ENCODE measurements at regions not wholly inside any gene's neighbourhood (a gene's known extent, or its start where the extent isn't known, plus 50 kb on each side); places are given as distances from the start of the nearest gene placed in this dataset.

- TF ChIP-seq GATA3 (IDR thresholded peaks at IDR 0.05; ENCODE audit: low read depth, low read length) (no peak), GATA2 (IDR thresholded peaks at IDR 0.05; ENCODE audit: low read depth, low read length) (no peak)
Observed at GRCh38 chr3:55367384-55367783, 119.7 kb downstream of the WNT5A start.

- 0 out of 2 replicates have a peak, but pooled peaks have one; percentile 23 for TF ChIP-seq GATA3 (IDR thresholded peaks at IDR 0.05; ENCODE audit: low read depth, low read length)
- TF ChIP-seq GATA2 (IDR thresholded peaks at IDR 0.05; ENCODE audit: low read depth, low read length): no peak; the same call in 1 of the 2 replicates
Observed at GRCh38 chr3:55364421-55364820, 122.7 kb downstream of the WNT5A start.

DNA sequence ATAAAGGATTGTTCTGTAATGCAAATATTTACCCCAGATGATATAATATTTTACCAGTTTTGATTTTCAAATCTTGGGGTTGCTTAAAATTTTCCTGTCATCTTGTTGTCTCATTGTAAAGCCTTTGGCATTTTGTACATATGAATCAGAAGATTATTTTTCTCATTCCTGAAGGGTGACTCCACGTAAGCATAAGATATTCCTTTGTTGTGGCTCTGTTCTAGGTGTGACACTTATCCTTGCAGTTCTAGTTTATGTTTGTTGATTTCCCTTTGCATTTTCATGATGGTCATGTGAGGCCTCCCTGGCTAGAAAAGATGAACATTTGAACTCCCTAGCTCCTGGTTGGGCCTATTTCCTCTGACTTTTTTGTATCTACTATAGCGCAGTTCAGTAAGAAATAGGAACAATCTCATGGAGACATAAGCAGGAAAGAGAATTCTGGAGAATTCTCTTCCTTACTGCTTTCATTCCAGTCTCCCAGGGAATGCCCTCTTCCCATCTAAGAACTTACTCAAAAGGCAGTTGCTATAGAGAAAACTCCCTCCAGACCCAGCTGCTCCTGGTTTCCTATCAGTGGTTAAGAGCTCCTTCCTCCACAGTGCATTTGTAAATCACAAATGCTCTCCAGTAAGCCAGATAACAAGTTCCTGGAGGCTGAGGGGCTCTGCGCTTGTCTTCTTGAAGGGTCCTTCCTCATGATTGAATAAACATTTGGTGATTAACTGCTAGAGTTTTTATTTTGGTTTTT lies 124.7 kb downstream of the WNT5A start:
- TF ChIP-seq GATA3 (IDR thresholded peaks at IDR 0.05; ENCODE audit: low read depth, low read length) (no peak), GATA2 (IDR thresholded peaks at IDR 0.05; ENCODE audit: low read depth, low read length) (no peak)

GRCh38 chr3:55357796-55358195 lies 129.3 kb downstream of the WNT5A start:
- no peak for TF ChIP-seq GATA3 (IDR thresholded peaks at IDR 0.05; ENCODE audit: low read depth, low read length)
- TF ChIP-seq GATA2 (IDR thresholded peaks at IDR 0.05; ENCODE audit: low read depth, low read length): no peak

DNA sequence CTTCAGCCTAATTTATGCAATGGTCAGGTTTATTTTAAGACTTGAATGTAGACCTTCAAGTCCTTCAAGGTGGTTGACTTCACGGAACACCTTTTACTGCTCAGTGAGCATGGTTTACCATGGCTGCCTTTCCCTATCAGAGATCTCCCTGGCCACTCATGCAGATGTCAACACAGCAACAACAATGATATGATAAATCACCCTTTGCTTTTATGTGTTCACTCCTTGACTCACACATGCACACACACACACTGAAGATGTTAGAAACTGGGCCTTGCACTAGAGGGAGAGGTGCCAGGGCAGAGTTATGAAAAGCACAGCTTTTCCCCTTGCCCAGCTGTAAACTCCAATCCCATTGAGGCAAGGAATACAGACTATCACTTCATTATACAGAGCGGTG lies 134.4 kb downstream of the WNT5A start:
- no peak for TF ChIP-seq GATA3 (IDR thresholded peaks at IDR 0.05; ENCODE audit: low read depth, low read length)
- TF ChIP-seq GATA2 (IDR thresholded peaks at IDR 0.05; ENCODE audit: low read depth, low read length): no peak

DNA sequence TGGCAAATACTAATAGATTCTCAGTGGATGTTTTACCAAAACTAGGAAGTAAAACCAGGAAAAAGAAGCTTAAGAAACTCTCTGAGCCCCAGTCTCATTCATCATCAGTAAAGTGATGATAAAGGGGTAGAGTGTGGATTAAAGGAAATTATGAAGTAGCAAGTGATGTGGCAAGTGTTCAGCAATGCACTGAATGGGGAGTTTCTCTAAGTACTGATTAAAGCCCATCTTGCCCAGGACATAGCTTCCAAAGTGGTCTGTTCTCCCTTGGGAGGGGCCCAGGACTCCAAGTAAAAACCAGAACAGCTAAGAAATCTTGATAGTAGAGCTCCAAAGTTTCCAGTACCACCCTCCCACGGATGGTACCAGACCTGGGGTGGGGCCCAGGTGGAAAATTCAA lies 137.3 kb downstream of the WNT5A start:
- TF ChIP-seq GATA2 (IDR thresholded peaks at IDR 0.05; ENCODE audit: low read depth, low read length) (no peak), GATA3 (IDR thresholded peaks at IDR 0.05; ENCODE audit: low read depth, low read length) (no peak)

GRCh38 chr3:55343486-55344357 lies 143.4 kb downstream of the WNT5A start:
- TF ChIP-seq GATA2 (IDR thresholded peaks at IDR 0.05; ENCODE audit: low read depth, low read length) (no peak), GATA3 (IDR thresholded peaks at IDR 0.05; ENCODE audit: low read depth, low read length) (no peak)

DNA sequence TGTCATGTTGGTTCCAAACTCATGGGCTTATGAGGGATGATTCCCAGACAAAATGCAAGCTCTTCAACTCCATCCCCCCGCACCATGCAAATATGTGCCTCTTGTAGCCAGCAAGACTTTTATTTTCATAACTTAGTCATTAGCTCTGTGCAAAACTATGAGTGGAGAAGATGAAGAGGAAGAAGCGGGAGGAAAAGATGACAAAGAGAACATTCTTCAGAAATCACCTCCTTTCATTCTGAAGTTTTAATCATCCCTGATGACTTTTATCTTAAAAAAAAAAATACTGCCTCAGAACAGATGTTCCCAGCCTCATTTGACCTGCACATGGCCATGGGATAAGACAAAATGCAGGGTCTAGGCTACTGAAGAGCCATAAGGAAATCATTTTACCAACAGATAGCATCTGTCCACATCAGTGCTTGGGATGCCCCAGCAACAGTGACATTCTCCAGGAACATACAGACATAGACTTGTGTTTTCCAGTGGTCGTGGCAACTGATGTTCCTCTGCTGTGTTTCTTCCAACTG lies 145.5 kb downstream of the WNT5A start:
- TF ChIP-seq GATA2 (IDR thresholded peaks at IDR 0.05; ENCODE audit: low read depth, low read length) (peak; percentile 90), GATA3 (IDR thresholded peaks at IDR 0.05; ENCODE audit: low read depth, low read length) (peak; percentile 93)

DNA sequence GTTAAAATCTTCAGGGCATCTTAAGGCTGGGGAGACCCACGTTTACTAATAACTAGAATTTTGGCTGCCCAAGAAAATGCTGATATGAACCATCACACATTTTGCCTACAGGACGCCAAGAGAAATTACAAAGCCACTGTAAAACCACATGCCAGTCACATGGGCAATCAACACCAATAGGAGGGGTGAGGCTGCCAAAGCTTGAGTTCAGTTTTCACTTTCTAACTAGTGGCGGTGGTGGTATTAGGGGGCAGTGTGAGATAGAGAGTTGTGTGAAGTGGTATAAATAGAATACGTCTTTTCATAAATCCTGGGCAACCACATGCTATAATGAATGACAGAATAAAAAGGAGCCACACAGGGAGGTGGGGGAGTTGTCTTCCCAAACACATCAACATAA lies 147.3 kb downstream of the WNT5A start:
- no peak for TF ChIP-seq GATA3 (IDR thresholded peaks at IDR 0.05; ENCODE audit: low read depth, low read length)

DNA sequence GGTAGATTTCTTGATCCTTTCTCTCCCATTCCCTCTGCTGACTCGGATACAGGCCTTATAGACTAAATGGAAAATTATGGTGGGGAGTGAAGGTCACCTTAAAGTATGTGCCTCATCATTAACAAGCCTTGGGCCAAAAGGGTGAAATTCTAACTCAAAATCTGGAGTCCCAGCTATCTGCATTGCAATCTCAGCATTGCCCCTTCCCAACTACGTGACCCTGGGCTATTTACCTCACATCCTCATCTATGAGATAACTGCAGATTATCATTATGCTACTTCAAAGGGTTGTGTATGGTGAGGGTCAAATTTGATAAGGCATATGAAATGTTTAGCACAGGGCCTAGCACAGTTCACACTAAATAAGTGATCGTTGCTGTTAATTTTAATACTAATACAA lies 147.7 kb downstream of the WNT5A start:
- TF ChIP-seq GATA3 (IDR thresholded peaks at IDR 0.05; ENCODE audit: low read depth, low read length): peak; percentile 60
- TF ChIP-seq GATA2 (IDR thresholded peaks at IDR 0.05; ENCODE audit: low read depth, low read length): peak; percentile 63

DNA sequence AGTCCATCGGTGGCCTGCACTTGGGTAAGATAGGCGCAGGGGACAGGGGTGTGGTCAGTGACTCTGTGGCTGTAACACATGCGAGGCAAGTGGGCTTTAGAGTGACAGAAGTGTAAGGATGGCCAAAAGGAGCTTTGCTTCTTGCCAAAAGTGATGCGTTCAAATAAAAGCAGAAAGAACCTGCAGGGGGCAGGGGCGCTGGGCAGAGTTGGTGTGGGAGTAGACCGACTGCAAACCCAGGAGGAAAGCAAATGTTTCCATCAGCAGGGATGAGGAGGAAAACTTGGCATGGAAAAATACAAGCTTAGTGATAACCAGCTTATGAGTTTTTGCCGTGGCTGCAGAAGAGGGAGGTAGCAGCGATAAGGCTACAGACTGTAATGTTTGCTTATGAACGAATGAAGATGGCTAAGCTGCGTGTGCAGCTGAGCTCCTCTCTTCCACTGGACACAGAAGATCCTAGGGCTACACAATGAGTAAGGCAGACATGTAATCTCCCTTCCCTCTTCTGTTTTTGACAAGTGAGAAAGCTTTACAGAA lies 149.4 kb downstream of the WNT5A start:
- TF ChIP-seq GATA2 (IDR thresholded peaks at IDR 0.05; ENCODE audit: low read depth, low read length) (no peak), GATA3 (IDR thresholded peaks at IDR 0.05; ENCODE audit: low read depth, low read length) (no peak)

- TF ChIP-seq GATA2 (IDR thresholded peaks at IDR 0.05; ENCODE audit: low read depth, low read length): no peak
- no peak for TF ChIP-seq GATA3 (IDR thresholded peaks at IDR 0.05; ENCODE audit: low read depth, low read length)
Observed at GRCh38 chr3:55333923-55334322, 153.2 kb downstream of the WNT5A start.

DNA sequence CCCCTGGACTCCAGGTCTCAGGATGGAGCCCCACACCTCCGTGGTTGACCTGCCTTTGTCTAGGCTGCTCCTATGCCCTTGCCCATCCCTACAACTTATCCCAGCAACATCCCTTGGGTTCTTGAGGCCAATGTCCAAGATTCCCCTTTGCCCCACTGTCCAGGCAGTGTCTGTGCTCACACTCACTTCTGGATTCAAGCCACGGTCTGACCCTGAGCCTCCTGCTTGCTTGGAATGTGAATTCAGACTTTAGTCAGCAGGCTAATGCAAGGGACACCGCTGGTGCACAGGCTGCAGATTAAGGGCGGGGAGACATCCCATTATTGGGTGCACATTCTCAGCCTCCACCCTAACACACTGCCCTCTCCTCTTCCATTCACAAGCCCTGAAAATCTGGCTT lies 154.1 kb downstream of the WNT5A start:
- TF ChIP-seq GATA2 (IDR thresholded peaks at IDR 0.05; ENCODE audit: low read depth, low read length) (no peak), GATA3 (IDR thresholded peaks at IDR 0.05; ENCODE audit: low read depth, low read length) (no peak)

DNA sequence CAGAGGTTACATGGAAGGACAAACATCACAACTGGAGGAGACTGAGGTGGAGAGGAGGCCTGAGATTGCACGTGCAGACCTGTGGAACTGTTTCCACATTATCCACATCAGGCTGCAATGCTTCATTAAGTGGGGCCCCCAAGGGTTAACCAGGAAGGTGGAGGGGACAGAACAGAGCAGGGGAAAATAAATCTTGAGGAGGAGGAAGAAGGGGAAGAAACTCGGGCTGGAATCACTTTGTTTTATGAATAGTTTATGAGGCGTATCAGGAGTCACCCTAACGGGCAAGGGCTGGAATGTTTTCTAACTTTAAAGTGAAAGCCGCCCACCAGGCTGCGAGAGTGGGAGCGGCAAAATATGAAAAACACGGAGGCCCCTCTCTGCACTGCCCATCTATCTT lies 154.9 kb downstream of the WNT5A start:
- TF ChIP-seq GATA3 (IDR thresholded peaks at IDR 0.05; ENCODE audit: low read depth, low read length): no peak
- no peak for TF ChIP-seq GATA2 (IDR thresholded peaks at IDR 0.05; ENCODE audit: low read depth, low read length)

Measured in SH-SY5Y (cell line).